GM19397 (cell line): ENCODE measurements at regions not wholly inside any gene's neighbourhood (a gene's known extent, or its start where the extent isn't known, plus 50 kb on each side); places are given as distances from the start of the nearest gene placed in this dataset.
"Not testable (repeated sequence)": the region's sequence is repeated elsewhere in the genome, so short reads cannot be mapped to it uniquely, and the experiment has no call there.

ENCODE experiments used
- ATAC-seq: cut with Tn5 transposase; IDR thresholded peaks from one replicate; pipeline ENCODE4 v1.9.1; 2021; ENCODE audit warnings: mild to moderate bottlenecking, moderate library complexity; ENCODE audit not compliant: unreplicated experiment

- no peak for ATAC-seq
These were observed 921.0 kb downstream of the KCNA4 start for GRCh38 chr11:29095821-29096220.

- no peak for ATAC-seq
These were observed 923.3 kb downstream of the KCNA4 start for GRCh38 chr11:29093416-29094120.

- ATAC-seq: no peak
These were observed 929.5 kb downstream of the KCNA4 start for GRCh38 chr11:29087200-29087812.

GRCh38 chr11:29075726-29076125 is 941.1 kb downstream of the KCNA4 start:
- no peak for ATAC-seq

GRCh38 chr11:29063630-29064361 is 953.0 kb downstream of the KCNA4 start:
- ATAC-seq: no peak

- ATAC-seq: no peak
These were observed 953.3 kb downstream of the METTL15 start for GRCh38 chr11:29061452-29061851.

GRCh38 chr11:29056487-29056886 is 948.3 kb downstream of the METTL15 start:
- not testable (repeated sequence) for ATAC-seq

GRCh38 chr11:29051935-29052334 is 943.7 kb downstream of the METTL15 start:
- no peak for ATAC-seq

- ATAC-seq: not testable (repeated sequence)
These were observed 942.8 kb downstream of the METTL15 start for GRCh38 chr11:29050962-29051361.

GRCh38 chr11:29040489-29040888 is 932.3 kb downstream of the METTL15 start:
- no peak for ATAC-seq

GRCh38 chr11:29032384-29033149 is 924.4 kb downstream of the METTL15 start:
- no peak for ATAC-seq

- no peak for ATAC-seq
These were observed 921.3 kb downstream of the METTL15 start for GRCh38 chr11:29029452-29029851.

GRCh38 chr11:29027436-29027835 is 919.2 kb downstream of the METTL15 start:
- no peak for ATAC-seq

GRCh38 chr11:29026286-29026685 is 918.1 kb downstream of the METTL15 start:
- ATAC-seq: no peak

GRCh38 chr11:29025001-29025400 is 916.8 kb downstream of the METTL15 start:
- ATAC-seq: no peak

GRCh38 chr11:29024386-29024785 is 916.2 kb downstream of the METTL15 start:
- ATAC-seq: no peak

- ATAC-seq: no peak
These were observed 915.6 kb downstream of the METTL15 start for GRCh38 chr11:29023761-29024160.

- ATAC-seq: no peak
These were observed 914.5 kb downstream of the METTL15 start for GRCh38 chr11:29022676-29023075.

- ATAC-seq: no peak
These were observed 911.9 kb downstream of the METTL15 start for GRCh38 chr11:29019960-29020683.

- no peak for ATAC-seq
These were observed 910.4 kb downstream of the METTL15 start for GRCh38 chr11:29018631-29019030.

GRCh38 chr11:29017941-29018340 is 909.8 kb downstream of the METTL15 start:
- no peak for ATAC-seq
